UCSD-AML1 (cell line): ENCODE measurements at regions not wholly inside any gene's neighbourhood (a gene's known extent, or its start where the extent isn't known, plus 50 kb on each side); places are given as distances from the start of the nearest gene placed in this dataset.
A peak's percentile ranks its signal among the peaks of the same experiment; 100 is the strongest.

ENCODE experiments used
- DNase-seq: peaks from one replicate; lab custom pipeline; 2025; ENCODE audit not compliant: unreplicated experiment; lab: John Stamatoyannopoulos, UW

GRCh38 chr4:138696771-138697170, 318.8 kb upstream of the NOCT start:
- DNase-seq = no peak

- no peak for DNase-seq
Observed at GRCh38 chr4:138696058-138696457, 319.5 kb upstream of the NOCT start.

- DNase-seq = no peak
Observed at GRCh38 chr4:138693526-138693925, 322.1 kb upstream of the NOCT start.

GRCh38 chr4:138692411-138692810, 323.2 kb upstream of the NOCT start:
- no peak for DNase-seq

DNA sequence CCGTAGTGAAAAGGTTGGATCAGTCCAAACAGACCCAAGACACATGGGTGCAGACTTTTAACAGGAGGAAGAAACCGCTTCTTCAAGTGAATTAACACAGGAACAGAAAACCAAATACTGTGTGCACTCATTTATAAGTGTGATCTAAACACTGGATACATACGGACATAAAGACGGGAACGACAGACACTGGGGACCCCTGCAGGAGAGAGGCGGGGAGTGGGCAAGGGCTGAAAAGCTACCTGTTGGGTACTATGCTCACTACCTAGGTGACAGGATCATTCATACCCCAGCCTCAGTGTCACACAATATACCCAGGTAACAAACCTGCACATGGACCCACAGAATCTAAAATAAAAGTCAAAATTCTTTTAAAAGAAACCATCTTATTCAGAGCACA, 326.0 kb upstream of the NOCT start:
- no peak for DNase-seq

GRCh38 chr4:138689187-138689586, 326.4 kb upstream of the NOCT start:
- DNase-seq = no peak

DNA sequence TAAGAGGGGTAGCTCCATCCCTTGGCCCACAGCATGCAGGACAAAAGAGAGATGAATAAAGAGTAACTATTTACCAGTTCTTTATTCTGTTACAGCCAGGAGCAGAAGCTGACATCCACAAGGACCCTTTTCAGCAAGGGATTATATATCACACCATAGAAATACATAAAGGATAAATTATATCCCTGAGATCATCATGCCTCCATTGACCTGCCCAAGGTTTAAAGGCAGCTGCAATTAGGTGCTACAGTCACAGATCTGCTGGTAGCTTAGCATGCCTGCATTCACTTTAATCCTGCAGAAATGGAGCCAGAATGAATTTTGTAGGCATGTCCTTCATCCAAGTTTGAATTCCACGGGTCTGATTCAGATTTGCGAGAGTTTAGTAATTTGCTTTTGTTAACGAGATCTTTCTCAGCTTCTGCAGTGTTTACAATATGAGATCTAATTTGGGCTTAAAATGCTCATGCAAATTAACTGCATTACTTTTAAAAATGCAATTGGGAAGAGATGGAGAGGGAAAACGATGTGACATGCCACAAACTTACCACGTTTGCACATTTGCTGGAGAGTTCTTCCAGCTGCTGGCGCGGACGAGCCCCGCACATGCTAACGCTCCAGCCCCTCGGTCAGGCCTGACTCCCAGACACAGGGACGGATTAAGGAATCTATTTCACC, 327.0 kb upstream of the NOCT start:
- DNase-seq = no peak

DNA sequence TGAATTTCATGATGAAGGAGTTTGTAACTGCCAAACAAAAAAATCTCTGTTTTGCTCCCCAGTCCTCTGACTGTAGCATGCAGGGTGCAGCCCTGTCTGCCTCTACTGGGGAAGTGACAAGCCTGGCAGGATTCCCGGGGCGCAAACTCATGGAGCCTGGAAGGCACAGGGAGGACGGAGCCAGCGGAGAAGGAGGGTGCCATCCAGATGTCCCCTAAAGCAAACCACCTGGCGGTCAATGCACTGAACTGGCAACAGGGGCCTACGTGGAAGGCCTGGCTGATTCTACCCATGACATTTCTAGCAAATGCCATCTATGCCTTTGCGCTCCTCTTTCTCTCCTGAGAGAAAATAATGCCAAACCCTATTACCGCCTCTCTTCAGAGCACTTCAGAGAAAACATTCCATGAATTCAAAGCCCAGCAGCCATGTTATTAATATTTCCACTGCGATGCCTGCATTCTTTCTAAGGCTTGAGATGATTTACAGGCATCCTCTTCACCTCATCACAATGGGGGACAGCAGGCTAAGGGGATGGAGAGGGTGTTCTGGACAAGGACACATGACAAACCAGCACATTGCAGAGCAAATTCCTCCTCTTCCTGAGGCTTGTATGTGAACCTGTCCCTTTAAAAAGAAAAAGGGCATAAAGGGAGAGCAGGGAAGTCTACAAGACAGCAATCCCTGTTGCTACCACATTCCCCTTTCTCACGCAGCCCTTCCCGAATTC, 329.3 kb upstream of the NOCT start:
- no peak for DNase-seq

- DNase-seq = no peak
Observed at GRCh38 chr4:138685316-138685715, 330.3 kb upstream of the NOCT start.

- DNase-seq = peak; percentile 48
Observed at GRCh38 chr4:138680989-138681604, 334.5 kb upstream of the NOCT start.

- no peak for DNase-seq
Observed at GRCh38 chr4:138680256-138680655, 335.3 kb upstream of the NOCT start.

DNA sequence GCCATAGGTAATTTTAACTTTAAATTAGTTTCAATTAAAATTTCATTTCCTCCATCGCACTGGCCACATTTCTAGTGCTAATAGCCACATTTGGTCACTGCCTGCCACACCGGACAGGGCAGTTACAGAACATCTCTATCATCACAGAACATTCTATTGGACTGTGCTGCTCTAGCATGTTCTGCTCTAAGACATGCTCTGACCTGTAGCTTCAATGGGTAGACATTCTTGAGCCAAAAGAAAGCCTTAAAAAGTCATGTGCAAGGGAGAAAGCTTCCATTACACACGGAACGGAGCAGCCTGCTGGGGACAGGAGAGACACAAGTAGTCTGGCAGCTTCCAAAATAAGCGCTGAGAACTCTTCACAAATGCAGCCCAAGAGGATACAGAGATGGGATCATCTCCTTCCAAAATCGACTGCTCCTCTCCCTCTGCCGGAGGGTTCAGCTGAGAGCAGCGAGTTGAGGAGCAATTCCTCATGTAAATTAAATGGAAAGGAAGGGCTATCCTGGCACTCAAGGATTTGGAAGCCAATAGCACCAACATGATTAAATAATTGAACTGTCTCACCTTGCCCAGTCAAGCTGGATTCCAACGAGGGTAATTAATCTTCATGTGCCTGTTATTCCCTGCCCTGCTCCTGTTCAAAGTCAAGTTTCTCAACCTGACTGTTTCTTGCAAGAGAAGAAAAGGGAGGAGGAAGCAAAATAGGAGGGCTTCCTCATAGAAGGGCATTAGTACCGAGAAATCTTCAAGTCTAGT, 336.4 kb upstream of the NOCT start:
- DNase-seq = no peak

DNA sequence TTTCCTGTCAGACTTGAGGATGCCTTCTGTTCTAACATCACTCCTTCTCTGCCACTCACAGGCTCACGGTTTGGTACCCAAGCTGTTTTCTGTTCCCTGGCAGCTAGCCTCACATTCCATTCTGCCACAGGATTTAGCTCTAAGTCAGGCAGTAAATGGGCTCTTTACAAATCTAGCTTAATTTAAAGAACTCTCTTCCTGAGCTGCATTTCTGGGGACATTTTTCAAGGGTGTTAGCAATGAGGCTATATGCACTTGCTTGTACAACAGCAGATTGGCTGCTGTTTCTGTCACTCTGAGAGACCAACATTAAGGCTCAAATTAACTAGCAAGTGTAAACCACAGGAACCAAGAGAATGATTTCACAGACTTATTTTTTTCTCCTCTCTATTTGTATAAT, 337.8 kb upstream of the NOCT start:
- no peak for DNase-seq

GRCh38 chr4:138677212-138677611, 338.4 kb upstream of the NOCT start:
- DNase-seq = no peak

- DNase-seq = no peak
Observed at GRCh38 chr4:138675685-138676084, 339.9 kb upstream of the NOCT start.

DNA sequence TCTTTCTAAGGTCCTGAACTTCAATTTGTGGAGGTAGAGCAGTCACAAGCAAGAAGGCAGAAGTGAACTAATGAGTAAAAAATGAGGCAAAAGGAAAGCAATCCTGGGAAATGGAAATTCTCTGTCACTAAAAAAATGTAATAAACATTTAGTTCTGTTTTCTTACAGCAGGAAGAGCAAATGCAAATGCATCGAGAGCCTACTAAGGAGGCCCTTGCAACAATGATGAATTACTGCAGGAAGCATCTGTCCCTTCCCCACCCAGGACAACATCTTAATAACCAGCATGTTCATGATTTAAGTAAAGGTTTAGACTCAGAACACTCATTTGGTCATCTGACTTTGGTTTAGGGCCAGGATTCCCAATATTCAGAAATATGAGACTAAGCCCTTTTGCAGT, 341.4 kb upstream of the NOCT start:
- DNase-seq = no peak

DNA sequence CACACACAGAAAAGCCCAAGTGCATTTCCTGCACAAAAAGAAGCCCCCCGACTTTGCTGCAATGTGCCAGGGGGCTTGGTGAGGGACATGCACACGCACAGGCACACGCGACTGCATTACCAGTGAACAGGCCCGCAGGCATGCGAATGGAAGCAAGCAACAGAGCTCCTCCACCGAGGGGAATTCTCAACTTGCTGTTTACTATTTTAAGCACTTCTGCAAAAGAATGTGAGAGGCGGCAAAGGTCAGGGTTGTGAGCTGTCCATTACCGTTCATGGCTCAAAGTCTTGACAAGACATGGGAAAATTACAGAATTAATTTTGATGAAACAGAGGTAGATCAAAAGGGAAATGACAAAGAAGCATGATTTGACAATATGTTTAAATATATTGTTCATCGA, 342.5 kb upstream of the NOCT start:
- DNase-seq = no peak

GRCh38 chr4:138672393-138672976, 343.1 kb upstream of the NOCT start:
- no peak for DNase-seq

DNA sequence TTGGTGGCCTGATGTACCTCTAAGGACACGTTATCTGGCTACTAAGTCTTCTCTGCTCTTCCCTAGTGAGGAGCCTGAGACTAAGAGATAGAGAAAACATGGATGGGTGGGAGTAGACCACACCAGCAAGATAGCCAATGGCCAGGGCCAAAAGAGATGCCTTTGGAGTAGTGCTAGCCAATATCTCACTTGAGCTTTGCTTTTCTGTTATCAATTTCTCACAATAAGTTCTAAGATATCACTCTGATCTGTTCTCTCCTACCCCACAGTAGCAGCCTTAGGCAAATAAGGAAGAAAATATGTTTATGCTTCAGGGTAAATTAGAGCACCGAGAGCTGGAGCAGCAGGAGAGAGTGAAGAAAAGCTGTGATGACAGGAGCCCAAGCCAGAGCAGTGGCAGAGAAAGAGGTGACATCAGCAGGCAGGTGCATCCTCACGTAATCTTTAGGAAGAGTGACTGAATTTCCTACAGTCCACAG, 343.9 kb upstream of the NOCT start:
- no peak for DNase-seq

DNA sequence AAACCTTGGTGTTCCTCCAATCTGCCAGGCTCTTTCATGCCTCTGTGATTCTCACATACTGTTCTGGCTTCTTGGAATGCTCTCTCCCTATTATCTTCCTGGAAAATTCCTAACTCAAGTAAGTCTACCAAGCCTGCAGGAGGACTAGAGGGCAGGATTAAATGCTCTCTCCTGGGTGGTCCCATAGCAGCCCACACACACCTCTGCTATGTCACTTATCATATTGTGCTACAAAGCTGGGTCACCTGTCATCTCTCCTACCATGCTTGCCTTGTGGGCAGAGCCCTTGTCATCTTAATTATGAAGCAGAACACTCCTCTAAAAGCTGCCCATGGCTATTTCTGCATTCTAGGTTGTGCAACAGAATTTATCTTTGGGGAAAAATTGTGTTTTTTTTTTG, 344.5 kb upstream of the NOCT start:
- no peak for DNase-seq

DNA sequence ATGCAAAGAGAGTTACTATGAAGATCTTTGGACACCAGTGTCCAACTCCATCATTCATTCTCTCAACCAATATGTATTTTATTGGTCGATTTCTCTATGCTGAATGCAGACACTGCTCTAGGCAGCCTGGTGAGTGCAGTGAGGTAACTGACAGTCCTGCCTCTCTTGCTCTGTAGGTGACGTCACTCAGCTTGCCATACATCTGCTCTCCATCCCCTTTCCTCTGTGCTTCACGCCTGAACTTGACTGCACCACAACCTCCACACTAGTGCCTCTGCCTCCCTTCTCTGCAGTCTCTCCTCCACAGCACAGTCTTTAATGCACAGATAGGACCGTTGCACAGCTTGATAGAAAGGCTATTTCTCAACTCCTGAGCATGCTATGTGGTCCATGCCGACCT, 344.9 kb upstream of the NOCT start:
- DNase-seq = no peak
